GM12874 (cell line): ENCODE measurements at regions not wholly inside any gene's neighbourhood (a gene's known extent, or its start where the extent isn't known, plus 50 kb on each side); places are given as distances from the start of the nearest gene placed in this dataset.

Source experiments
- TF ChIP-seq, protein P1 (sequence below): IDR thresholded peaks from 2 replicates; pipeline ENCODE4 v1.5.1; 2011; ENCODE audit warnings: low read depth, mild to moderate bottlenecking, control low read depth, low read length, moderate library complexity; ENCODE audit not compliant: insufficient read depth

DNA sequence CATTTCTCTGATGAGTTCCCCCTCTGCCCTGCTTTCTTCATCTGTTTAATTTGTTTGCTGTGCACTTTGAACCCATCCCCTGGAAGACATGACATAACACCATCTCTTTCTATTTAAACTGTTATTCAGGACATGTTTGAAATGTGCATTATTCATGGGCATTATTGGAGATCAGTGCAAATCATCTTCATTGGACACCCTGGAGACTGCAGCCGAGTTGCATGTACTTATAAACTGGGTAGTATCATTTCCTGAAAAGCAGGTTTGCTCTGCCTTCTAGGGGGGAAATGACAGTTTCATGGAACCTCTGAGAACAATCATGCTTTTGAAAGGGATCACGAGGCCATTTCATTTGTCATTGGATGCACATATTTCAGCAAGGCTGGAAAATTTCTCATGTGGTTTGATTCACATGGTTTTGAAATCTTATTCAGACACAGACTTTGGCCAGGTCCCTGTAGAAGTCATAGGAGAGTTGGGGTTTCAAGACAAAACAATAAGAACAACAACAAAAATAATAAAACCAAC is 462.8 kb upstream of the MEX3C start:
- TF ChIP-seq, protein P1, sequence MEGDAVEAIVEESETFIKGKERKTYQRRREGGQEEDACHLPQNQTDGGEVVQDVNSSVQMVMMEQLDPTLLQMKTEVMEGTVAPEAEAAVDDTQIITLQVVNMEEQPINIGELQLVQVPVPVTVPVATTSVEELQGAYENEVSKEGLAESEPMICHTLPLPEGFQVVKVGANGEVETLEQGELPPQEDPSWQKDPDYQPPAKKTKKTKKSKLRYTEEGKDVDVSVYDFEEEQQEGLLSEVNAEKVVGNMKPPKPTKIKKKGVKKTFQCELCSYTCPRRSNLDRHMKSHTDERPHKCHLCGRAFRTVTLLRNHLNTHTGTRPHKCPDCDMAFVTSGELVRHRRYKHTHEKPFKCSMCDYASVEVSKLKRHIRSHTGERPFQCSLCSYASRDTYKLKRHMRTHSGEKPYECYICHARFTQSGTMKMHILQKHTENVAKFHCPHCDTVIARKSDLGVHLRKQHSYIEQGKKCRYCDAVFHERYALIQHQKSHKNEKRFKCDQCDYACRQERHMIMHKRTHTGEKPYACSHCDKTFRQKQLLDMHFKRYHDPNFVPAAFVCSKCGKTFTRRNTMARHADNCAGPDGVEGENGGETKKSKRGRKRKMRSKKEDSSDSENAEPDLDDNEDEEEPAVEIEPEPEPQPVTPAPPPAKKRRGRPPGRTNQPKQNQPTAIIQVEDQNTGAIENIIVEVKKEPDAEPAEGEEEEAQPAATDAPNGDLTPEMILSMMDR: no peak

DNA sequence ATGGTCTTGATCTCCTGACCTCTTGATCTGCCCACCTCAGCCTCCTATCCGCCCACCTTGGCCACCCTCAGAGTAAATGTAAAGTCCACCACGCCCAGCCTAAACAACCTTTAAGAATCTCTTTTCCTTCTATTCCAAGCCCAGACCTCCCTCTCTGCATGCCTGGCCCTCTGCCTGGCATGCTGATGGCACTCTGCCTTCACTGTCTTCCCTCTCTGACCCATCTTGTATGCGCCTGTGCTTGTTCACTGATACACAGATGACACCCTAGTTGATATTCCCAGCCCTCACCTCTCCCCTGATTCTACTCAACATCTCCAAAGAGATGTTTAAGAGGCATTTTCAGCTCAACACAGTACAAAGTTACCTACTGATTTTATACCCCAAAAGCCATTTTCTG is 466.8 kb upstream of the MEX3C start:
- TF ChIP-seq, protein P1: no peak

DNA sequence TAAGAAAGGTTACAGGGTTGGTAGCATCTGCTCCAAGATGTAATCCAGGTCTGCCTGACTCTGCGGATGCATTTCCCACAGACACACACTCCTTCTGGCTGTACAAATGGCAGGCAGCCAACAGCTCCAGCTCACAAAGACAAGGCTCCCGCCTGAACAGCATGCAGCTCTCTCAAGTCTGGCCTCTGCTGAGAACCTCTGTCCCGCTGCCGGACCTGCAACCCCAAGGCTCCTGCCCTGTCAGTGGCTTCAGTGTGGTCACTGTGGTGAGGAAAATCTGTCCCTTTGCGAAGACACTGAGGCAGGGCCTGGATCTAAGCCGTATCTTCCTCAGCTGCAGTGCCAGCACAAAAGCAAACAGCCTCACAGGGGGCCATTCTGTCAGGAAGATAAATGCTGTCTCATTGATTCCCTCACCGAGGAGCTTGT is 469.3 kb upstream of the MEX3C start:
- TF ChIP-seq, protein P1: no peak

DNA sequence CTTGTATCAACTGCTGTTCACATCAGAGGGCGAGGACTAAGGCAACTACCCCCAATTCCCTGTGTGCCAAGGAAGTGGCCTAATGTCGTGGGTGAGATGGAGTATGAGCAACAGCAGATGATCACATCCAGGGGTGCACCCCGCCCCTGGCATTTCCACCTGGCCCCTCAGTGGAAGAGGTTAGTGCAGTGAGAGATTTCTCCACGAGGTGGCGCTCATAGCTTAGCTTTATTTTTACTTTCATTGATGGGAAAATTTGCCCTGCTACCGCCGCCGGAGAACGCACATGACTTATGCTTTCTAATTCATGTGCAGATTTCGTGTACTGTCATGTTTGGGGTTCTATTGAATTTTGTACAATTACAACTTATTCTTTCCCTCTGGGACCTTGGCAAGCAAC is 470.6 kb upstream of the MEX3C start:
- TF ChIP-seq, protein P1: peak; percentile 65

DNA sequence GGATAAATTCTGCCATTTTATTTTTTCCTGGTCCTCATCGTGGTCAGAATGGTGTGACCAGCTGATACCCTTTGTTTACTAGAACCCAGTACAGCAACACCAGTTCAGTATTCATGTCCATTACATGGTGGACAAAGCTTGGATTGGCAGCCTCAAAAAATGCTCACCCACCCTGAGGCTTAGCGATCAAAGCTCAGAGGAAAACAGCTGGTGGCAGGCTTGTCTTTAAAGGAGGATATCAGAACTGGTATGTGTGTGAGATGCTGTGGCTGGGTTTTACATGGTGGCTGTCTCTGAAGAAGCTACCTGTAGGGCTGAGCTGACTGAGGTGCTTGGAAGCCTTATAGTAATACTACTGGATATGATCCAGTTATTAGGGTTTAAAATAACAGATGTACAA is 471.1 kb upstream of the MEX3C start:
- TF ChIP-seq, protein P1: no peak

- TF ChIP-seq, protein P1: no peak
These were observed 489.1 kb upstream of the MEX3C start for GRCh38 chr18:51686590-51686989.

GRCh38 chr18:51687845-51688585 is 490.5 kb upstream of the MEX3C start:
- TF ChIP-seq, protein P1: no peak
